ENCODE measurements at regions not wholly inside any gene's neighbourhood (a gene's known extent, or its start where the extent isn't known, plus 50 kb on each side); places are given as distances from the start of the nearest gene placed in this dataset.
"Not testable (repeated sequence)": the region's sequence is repeated elsewhere in the genome, so short reads cannot be mapped to it uniquely, and the experiment has no call there.

DNA sequence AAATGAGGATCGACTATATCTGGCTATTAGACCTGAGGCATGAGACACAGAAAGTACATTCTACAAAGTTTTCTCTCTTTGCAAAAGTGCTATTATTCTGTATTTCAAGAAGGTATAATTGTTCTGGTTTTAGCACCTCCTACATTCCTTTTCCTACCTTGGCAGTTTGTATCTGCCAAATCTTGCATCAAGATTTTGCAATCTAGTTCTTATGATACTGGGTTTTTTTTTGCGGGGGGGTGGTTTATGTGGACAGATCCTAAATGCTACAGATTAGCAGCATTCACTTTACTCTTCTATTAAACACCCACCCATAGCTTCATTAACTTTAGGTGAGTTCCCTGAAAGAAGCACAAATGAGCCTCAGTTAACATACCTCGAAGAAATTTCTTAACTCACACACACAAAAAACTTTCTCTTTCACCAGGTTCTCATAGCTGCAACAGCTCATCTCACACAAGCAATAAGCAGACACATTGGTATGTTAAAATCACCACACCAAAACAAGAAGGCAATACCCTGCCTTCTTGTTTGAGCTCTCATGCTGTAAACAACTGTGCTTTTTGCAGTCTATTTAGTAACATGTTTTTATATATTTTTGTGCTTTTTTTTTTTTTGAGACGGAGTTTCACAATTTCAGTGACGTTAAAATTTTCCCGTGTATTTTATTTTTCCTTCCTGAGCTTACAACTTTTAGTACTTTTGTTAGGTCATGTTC is 73.0 kb upstream of the VGLL4 start:
- H3K4me3 Mint-ChIP-seq: no peak overlapping the region
- H3K27me3 Mint-ChIP-seq: peaks cover 0 to 2% of the 10 kb centered on the region in 2 donors
- Histone ChIP-seq H3K36me3 (ENCODE audit: control insufficient read depth in 2 of 2, extremely low read depth in 1 of 2, insufficient read depth in 1 of 2, low read length in 1 of 2) (no peaks in the 10 kb centered on the region), H3K9me3 (no peaks in the 10 kb centered on the region), H3K4me3 (ENCODE audit: control insufficient read depth in 1 of 2, extremely low read depth in 1 of 2, low read length in 1 of 2) (no peak overlapping the region), H3K27ac (ENCODE audit: low read length) (no peak overlapping the region), H3K4me1 (ENCODE audit: control insufficient read depth in 1 of 2, extremely low read depth in 1 of 2, insufficient read depth in 2 of 2, low read length in 2 of 2) (peaks cover 0 to 21% of the 10 kb centered on the region in 2 experiments), H3K27me3 (replicated peaks in 1 of 2; ENCODE audit: control insufficient read depth in 2 of 2, extremely low read depth in 1 of 2, insufficient read depth in 2 of 2, low read length in 1 of 2) (peaks cover 0 to 5% of the 10 kb centered on the region in 2 experiments)
- no peaks in the 10 kb centered on the region for H3K9me3 Mint-ChIP-seq
- peak overlapping the region; percentile 66 to 68 for H3K27ac Mint-ChIP-seq
- ChIA-PET CTCF (no interaction called here), POLR2A (no interaction called here)
- no peak for ATAC-seq (replicated peaks in 1 of 4)
- peaks cover 5% of the 10 kb centered on the region for H3K36me3 Mint-ChIP-seq
- H3K4me1 Mint-ChIP-seq: peaks cover 15 to 25% (median 23%) of the 10 kb centered on the region in 3 donors
- 60% methylated on average over 1 of the region's 6 CpGs for WGBS (ENCODE audit: insufficient coverage)
- no peak for DNase-seq

DNA sequence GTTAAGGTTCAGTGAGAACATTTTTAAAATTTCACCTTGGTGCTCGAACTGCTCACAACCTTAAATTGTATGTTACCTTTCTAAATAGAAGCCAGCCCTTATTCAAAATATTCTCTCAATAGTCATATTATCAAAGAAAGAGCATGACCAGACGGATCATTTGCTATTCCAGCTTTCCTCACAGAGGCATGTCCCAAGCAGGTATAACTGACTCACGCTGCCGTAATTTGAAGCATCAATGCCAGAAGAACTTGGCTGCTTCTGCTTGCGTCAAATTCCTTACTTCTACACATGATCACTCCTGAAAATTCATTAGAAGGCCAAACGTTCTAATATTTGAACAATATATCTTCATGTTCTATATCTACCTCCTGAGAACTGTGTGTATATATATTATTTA is 69.5 kb upstream of the VGLL4 start:
- Mint-ChIP-seq H3K9me3 (peaks cover 0 to 9% (median 6%) of the 10 kb centered on the region in 3 donors), H3K4me1 (peaks cover 5 to 9% (median 8%) of the 10 kb centered on the region in 3 donors), H3K4me3 (no peak overlapping the region), H3K36me3 (peaks cover 18% of the 10 kb centered on the region), H3K27me3 (no peaks in the 10 kb centered on the region), H3K27ac (no peak overlapping the region)
- H3K27me3 ChIP-seq (replicated peaks in 1 of 2; ENCODE audit: control insufficient read depth in 2 of 2, extremely low read depth in 1 of 2, insufficient read depth in 2 of 2, low read length in 1 of 2): no peaks in the 10 kb centered on the region
- H3K36me3 ChIP-seq (ENCODE audit: control insufficient read depth in 2 of 2, extremely low read depth in 1 of 2, insufficient read depth in 1 of 2, low read length in 1 of 2): no peaks in the 10 kb centered on the region
- ATAC-seq (replicated peaks in 1 of 4) (no peak), DNase-seq (no peak)
- no peaks in the 10 kb centered on the region for H3K9me3 ChIP-seq
- ChIA-PET CTCF (no interaction called here), POLR2A (no interaction called here)
- H3K4me3 ChIP-seq (ENCODE audit: control insufficient read depth in 1 of 2, extremely low read depth in 1 of 2, low read length in 1 of 2): no peak overlapping the region
- H3K27ac ChIP-seq (ENCODE audit: low read length): no peak overlapping the region
- WGBS (ENCODE audit: insufficient coverage): 96% methylated on average over 4 of the region's 6 CpGs
- H3K4me1 ChIP-seq (ENCODE audit: control insufficient read depth in 1 of 2, extremely low read depth in 1 of 2, insufficient read depth in 2 of 2, low read length in 2 of 2): peaks cover 0 to 3% of the 10 kb centered on the region in 2 experiments

DNA sequence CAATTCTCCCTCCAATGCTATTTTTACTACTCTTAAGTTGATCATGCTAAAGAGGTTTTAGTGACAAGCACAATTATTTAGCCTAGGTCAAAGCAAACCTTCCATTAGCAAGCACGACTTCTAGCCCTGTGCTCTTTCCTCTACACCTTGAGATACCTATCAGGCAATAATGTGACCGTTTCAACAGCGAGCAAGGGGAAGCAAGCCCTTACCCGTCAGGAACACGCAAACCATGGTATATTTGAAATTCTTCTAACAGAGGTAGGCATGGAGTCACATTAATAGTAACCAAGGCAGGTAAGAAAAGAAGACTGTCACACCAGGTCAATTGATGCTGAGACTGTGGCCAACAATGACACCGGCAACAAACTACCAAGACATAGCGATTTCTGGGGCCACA is 68.9 kb upstream of the VGLL4 start:
- Histone ChIP-seq H3K27me3 (replicated peaks in 1 of 2; ENCODE audit: control insufficient read depth in 2 of 2, extremely low read depth in 1 of 2, insufficient read depth in 2 of 2, low read length in 1 of 2) (no peaks in the 10 kb centered on the region), H3K36me3 (ENCODE audit: control insufficient read depth in 2 of 2, extremely low read depth in 1 of 2, insufficient read depth in 1 of 2, low read length in 1 of 2) (no peaks in the 10 kb centered on the region), H3K4me3 (ENCODE audit: control insufficient read depth in 1 of 2, extremely low read depth in 1 of 2, low read length in 1 of 2) (no peak overlapping the region), H3K9me3 (no peaks in the 10 kb centered on the region), H3K4me1 (ENCODE audit: control insufficient read depth in 1 of 2, extremely low read depth in 1 of 2, insufficient read depth in 2 of 2, low read length in 2 of 2) (no peaks in the 10 kb centered on the region), H3K27ac (ENCODE audit: low read length) (no peak overlapping the region)
- ChIA-PET POLR2A (no interaction called here), CTCF (no interaction called here)
- Mint-ChIP-seq H3K9me3 (peaks cover 0 to 9% (median 6%) of the 10 kb centered on the region in 3 donors), H3K27me3 (no peaks in the 10 kb centered on the region), H3K27ac (no peak overlapping the region), H3K36me3 (peaks cover 21% of the 10 kb centered on the region), H3K4me3 (no peak overlapping the region), H3K4me1 (peaks cover 0 to 6% (median 4%) of the 10 kb centered on the region in 3 donors)
- 95% methylated on average over 3 of the region's 7 CpGs for WGBS (ENCODE audit: insufficient coverage)
- ATAC-seq (replicated peaks in 1 of 4) (no peak), DNase-seq (no peak)

DNA sequence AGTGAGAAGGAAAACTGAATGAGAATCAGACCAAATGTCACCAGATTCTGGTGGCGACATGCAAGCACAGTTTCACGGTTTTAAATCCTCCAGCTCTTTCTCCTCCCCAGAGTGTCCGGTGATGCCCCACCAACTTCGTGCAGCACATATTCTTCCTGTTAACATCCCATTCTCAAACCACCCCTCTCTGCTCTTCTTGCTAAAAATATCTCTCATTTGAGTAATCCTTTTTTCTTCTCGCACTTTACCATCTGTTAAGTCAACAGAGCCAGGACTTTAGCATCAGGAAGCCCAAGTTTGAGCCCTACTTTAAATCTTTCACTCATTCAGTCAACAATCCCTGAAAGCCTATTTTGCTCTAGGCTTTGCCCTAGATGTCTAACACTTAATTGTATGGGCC is 68.2 kb upstream of the VGLL4 start:
- no peak for DNase-seq
- no peaks in the 10 kb centered on the region for H3K27me3 ChIP-seq (replicated peaks in 1 of 2; ENCODE audit: control insufficient read depth in 2 of 2, extremely low read depth in 1 of 2, insufficient read depth in 2 of 2, low read length in 1 of 2)
- ChIA-PET CTCF (interaction anchor here in 1 of 2 donors (0.7 kb wide), 1 partner anchor 421 kb away, joined by 3 read pairs; no protein-coding TSS in a partner anchor), POLR2A (no interaction called here)
- H3K27ac Mint-ChIP-seq: peak overlapping the region in 1 of 2 donors; percentile 33
- no peak for ATAC-seq (replicated peaks in 1 of 4)
- H3K36me3 Mint-ChIP-seq: peaks cover 21% of the 10 kb centered on the region
- H3K4me1 Mint-ChIP-seq: peaks cover 0 to 6% (median 4%) of the 10 kb centered on the region in 3 donors
- no peaks in the 10 kb centered on the region for H3K4me1 ChIP-seq (ENCODE audit: control insufficient read depth in 1 of 2, extremely low read depth in 1 of 2, insufficient read depth in 2 of 2, low read length in 2 of 2)
- 69% methylated on average over 4 of the region's 5 CpGs for WGBS (ENCODE audit: insufficient coverage)
- H3K4me3 Mint-ChIP-seq: no peak overlapping the region
- no peaks in the 10 kb centered on the region for H3K36me3 ChIP-seq (ENCODE audit: control insufficient read depth in 2 of 2, extremely low read depth in 1 of 2, insufficient read depth in 1 of 2, low read length in 1 of 2)
- no peaks in the 10 kb centered on the region for H3K27me3 Mint-ChIP-seq
- H3K9me3 ChIP-seq: no peaks in the 10 kb centered on the region
- no peak overlapping the region for H3K27ac ChIP-seq (ENCODE audit: low read length)
- H3K9me3 Mint-ChIP-seq: peaks cover 0 to 9% (median 6%) of the 10 kb centered on the region in 3 donors
- H3K4me3 ChIP-seq (ENCODE audit: control insufficient read depth in 1 of 2, extremely low read depth in 1 of 2, low read length in 1 of 2): no peak overlapping the region

DNA sequence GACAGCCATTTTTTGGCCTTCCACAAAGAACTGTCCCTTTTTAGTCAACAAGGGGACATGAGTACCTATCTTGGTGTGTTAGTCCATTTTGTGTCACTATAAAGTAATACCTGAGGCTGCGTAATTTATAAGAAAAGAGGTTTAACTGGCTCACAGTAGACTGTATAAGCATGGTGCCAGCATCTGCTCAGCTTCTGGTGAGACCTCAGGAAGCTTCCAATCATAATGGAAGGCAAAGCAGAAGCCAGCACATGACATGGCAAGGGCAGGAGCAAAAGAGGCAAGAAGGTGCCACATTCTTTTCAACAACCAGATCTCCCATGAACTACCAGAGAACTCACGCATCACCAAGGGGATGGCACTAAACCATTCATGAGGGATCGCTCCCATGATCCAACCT is 66.1 kb upstream of the VGLL4 start:
- 100% methylated on average over 2 of the region's 3 CpGs for WGBS (ENCODE audit: insufficient coverage)
- DNase-seq (no peak), ATAC-seq (replicated peaks in 1 of 4) (no peak)
- ChIA-PET POLR2A (interaction anchor here in 1 of 2 donors (0.7 kb wide), 1 partner anchor 33 kb away, joined by 3 read pairs; no protein-coding TSS in a partner anchor), CTCF (no interaction called here)
- Mint-ChIP-seq H3K27me3 (no peaks in the 10 kb centered on the region), H3K36me3 (peaks cover 24% of the 10 kb centered on the region), H3K9me3 (peaks cover 0 to 9% (median 6%) of the 10 kb centered on the region in 3 donors), H3K4me1 (peaks cover 0 to 11% (median 2%) of the 10 kb centered on the region in 3 donors), H3K27ac (no peak overlapping the region), H3K4me3 (no peak overlapping the region)
- no peaks in the 10 kb centered on the region for H3K27me3 ChIP-seq (replicated peaks in 1 of 2; ENCODE audit: control insufficient read depth in 2 of 2, extremely low read depth in 1 of 2, insufficient read depth in 2 of 2, low read length in 1 of 2)
- no peak overlapping the region for H3K4me3 ChIP-seq (ENCODE audit: control insufficient read depth in 1 of 2, extremely low read depth in 1 of 2, low read length in 1 of 2)
- no peak overlapping the region for H3K27ac ChIP-seq (ENCODE audit: low read length)
- H3K36me3 ChIP-seq (ENCODE audit: control insufficient read depth in 2 of 2, extremely low read depth in 1 of 2, insufficient read depth in 1 of 2, low read length in 1 of 2): no peaks in the 10 kb centered on the region
- H3K9me3 ChIP-seq: no peaks in the 10 kb centered on the region
- H3K4me1 ChIP-seq (ENCODE audit: control insufficient read depth in 1 of 2, extremely low read depth in 1 of 2, insufficient read depth in 2 of 2, low read length in 2 of 2): no peaks in the 10 kb centered on the region

DNA sequence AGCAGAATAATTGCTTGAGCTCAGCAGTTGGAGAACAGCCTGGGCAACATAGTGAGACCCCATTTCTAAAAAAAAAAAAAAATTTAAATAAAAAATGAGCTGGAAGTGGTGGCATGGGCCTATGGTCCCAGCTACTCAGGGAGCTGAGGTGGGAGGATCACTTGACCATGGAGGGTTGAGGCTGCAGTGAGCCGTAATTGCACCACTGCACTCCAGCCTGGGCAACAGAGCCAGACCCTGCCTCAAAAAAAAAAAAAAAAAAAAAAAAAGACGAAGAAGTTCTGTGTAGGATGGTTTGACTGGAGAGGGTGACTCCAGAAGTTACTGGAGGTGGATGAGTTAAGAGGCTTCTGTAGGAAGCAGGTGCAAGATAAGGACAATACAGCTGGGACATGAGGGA is 63.4 kb upstream of the VGLL4 start:
- H3K9me3 ChIP-seq; H3K27ac ChIP-seq (ENCODE audit: low read length); H3K36me3 ChIP-seq (ENCODE audit: control insufficient read depth in 2 of 2, extremely low read depth in 1 of 2, insufficient read depth in 1 of 2, low read length in 1 of 2); DNase-seq; H3K27me3 ChIP-seq (replicated peaks in 1 of 2; ENCODE audit: control insufficient read depth in 2 of 2, extremely low read depth in 1 of 2, insufficient read depth in 2 of 2, low read length in 1 of 2); H3K9me3 Mint-ChIP-seq; H3K4me3 ChIP-seq (ENCODE audit: control insufficient read depth in 1 of 2, extremely low read depth in 1 of 2, low read length in 1 of 2); ATAC-seq (replicated peaks in 1 of 4); H3K4me1 ChIP-seq (ENCODE audit: control insufficient read depth in 1 of 2, extremely low read depth in 1 of 2, insufficient read depth in 2 of 2, low read length in 2 of 2); H3K27ac Mint-ChIP-seq; H3K27me3 Mint-ChIP-seq; H3K4me3 Mint-ChIP-seq: not testable (repeated sequence)
- H3K36me3 Mint-ChIP-seq: peaks cover 26% of the 10 kb centered on the region
- CTCF ChIA-PET: interaction anchor here (0.6 kb wide), 3 partner anchors 61 to 1471 kb away, joined by 4 to 8 read pairs (median 4); no protein-coding TSS in a partner anchor
- H3K4me1 Mint-ChIP-seq: peaks cover 1 to 13% (median 2%) of the 10 kb centered on the region in 3 donors
- WGBS (ENCODE audit: insufficient coverage): no CpG with 5 or more reads among the region's 2 CpGs
- POLR2A ChIA-PET: interaction anchor here in 1 of 2 donors (0.6 to 0.7 kb wide), 2 partner anchors 124 to 137 kb away, joined by 3 to 7 read pairs; no protein-coding TSS in a partner anchor
